GM04504 (cell line): ENCODE measurements at regions not wholly inside any gene's neighbourhood (a gene's known extent, or its start where the extent isn't known, plus 50 kb on each side); places are given as distances from the start of the nearest gene placed in this dataset.
"Not testable (repeated sequence)": the region's sequence is repeated elsewhere in the genome, so short reads cannot be mapped to it uniquely, and the experiment has no call there.

ENCODE experiments used
- DNase-seq: peaks from one replicate; pipeline ENCODE4 v3.0.0-alpha.2; 2012; ENCODE audit warnings: low read depth

DNA sequence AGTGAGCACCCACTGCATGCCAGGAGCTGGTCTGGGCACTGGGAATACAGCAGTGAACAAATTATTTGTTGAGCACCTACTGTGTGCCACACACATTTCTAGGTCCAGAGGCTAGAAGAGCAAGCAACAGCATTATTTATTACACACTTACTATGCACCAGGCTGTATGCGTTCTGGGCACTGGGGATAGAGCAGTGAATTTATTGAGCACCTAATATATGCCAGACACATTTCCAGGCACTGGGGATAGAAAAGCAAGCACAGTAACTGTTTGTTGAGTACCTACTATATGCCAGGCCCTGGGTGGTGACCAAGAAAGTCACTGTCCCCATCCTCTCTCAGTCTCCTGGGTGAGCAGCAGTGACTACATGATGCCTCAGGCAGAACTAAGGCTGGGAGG is 107.5 kb upstream of the NCOR2 start:
- no peak for DNase-seq

DNA sequence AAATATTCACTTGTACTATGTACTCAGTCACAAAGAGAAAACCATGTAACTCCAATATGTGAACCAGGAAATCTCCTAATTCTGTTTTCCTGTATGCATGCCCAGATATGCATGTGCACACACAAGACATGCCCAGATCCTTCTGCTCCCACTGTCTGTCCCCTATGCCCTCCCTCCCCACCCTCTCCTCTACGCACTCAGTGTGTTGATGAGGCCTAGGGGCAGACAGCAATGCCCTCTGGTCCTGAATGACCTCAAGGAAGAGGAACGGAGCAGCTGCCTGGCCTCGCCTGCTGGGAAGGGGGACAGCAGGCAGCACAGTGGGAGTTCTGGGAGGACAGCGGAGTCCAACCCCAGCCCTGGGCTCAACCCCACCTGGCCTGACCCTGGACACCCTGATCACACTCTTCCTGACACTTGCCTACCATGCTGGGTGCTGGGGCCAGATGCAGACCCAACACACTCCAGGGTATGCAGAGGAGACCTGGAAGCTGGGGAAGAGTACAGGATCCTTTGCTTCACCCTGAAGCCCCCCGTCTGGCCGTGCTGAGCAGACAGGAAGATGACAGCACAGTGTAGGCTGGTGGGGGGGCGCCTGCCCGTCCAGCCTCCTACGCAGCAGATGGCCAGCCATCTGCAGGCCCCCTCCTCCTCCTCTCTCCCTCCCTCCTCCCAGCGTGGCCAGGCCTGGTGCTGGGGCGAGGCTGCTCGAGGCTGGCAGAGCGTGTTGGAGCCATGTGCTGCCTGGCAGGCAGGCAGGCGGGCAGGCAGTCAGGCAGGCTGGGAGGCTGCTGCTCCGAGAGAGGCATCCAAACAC is 106.6 kb upstream of the NCOR2 start:
- no peak for DNase-seq

DNA sequence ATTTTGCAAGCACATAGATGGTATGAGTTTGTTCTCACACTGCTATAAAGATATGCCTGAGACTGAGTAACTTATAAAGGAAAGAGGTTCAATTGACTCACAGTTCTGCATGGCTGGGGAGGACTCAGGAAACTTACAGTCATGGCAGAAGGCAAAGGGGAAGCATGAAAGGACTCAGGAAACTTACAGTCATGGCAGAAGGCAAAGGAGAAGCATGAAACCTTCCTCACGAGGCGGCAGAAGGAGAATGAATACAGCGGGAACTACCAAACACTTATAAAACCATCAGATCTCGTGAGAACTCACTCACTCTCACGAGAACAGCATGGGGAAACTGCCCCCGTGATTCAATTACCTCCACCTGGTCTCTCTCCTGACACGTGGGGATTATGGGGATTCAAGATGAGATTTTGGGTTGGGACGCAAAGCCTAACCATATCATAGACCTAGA is 101.9 kb upstream of the NCOR2 start:
- DNase-seq, result not testable (repeated sequence)

DNA sequence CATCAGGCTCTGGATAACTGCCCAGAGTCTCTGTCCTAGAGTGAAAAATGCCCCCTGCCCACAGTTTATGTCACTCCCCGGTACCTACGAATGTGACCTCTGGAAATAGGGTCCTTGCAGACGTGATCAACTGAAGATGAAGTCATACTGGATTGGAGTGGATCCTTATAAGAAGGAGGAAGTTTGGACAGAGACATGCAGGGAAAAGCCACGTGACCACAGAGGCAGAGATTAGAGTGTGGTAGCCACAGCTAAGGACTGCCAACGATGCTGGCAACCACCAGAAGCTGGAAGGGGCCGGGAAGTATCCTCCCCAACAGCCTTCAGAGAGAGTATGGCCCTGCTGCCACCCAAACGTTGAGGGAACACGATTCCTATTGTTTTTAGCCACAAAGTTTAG is 101.2 kb upstream of the NCOR2 start:
- no peak for DNase-seq

DNA sequence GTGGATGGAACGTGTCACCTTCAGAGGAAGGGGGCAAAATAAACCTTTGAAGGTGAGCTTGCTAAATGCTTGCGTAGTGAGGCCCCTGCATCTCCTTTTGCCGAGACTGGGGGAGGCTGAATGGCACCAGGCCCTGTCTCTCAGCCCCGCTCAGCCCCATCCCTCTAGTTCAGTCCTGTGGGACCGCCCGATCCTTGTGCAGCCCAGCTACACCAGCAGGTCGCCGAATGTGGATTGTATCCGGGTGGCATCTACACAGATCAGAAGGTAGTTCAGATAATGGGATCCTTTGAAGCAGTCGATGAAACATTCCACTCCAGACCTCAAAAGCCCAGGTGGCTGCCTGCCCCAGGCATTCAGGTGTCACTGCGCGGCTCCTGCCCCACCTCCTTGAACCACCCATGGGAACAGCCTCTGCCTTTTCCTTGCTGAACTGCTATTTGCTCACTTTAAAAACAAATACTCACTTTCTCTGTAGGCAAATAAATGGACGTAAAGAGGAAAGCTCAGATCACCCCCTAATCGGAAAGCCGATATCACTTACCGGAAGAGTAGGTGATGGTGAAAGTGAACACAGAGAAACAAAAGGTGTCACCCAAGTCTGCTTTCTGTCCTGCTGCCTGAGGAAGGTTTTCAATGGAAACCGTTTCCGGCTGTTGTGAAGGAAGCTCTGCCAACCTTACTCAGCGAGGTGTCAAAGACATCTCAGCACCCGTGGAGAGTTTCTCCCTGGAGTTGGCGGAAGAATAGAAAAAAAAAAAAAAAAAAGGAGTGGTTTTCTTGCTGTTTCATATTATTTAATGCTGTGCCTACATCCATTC is 100.3 kb upstream of the NCOR2 start:
- no peak for DNase-seq

DNA sequence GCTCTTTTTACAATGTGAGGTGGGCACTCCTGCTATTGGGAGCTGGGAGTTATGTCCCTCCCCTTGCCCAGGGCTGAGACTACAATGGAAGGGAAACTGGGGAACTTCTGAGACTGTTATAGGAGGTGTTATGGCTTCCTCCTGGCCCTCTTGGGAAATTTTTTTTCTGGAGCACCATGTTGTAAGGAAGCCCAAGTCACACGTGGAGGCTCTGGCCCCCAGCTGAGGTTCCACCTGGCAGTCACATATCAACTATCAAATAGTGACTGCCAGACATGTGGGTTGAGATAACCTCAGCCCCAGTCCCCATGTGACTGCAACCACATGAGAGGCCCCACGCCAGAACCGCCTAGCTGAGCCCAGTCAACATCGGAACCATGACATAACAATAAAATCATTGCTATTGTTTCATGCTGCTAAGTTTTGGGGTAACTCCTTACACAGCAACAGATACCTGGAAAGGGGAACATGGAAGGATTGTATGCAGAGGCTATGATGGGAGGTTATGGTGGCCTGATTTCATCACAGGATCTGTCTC is 99.4 kb upstream of the NCOR2 start:
- DNase-seq, result no peak

DNA sequence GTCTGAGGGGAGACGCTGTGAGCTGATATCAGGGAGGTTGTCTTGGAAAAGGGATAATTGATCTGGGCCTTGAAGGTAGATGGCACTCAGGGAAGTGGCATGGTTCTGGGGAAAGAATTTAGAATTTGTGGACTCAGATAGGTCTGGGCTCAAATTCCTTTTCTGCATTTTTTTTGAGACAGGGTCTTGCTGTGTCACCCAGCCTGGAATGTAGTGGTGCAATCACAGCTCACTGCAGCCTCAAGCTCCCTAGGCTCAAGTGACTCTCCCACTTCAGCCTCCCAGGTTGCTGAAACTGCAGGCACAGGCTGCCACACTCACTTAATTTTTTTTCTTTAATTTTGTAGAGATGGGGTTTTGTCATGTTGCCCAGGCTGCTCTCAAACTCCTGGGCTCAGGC is 98.1 kb upstream of the NCOR2 start:
- no peak for DNase-seq

DNA sequence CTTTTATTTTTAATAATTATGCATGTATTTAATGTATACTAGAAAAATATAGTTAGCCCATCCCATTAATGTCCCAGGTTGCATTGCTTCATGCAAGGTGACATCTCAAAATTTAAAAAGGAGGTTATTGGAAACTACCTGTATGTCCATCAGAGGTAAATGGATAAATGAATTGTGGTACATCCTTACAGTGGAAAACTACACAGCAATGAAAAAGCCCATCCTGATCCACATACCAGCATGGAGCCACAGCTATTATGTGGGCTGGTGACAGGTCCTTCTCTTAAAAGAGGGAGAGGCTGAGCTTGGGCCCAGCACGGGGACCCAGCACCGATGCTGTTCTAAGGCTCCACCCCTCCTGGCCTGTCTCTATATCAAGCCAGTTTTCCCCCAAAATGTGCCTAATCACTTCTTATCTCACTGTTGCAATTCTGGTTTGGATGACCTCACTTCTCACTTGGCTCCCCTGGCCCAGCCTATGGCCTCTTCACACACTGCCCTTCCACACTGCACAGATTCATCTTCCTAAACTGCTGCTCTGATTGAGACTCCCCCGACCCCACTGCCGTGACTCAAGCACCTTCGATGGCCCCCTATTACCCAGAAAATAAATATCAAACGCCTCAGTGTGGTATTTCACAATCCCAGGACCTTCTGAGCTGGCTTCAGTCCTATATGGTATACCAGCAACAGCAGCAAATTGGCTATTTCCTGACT is 97.1 kb upstream of the NCOR2 start:
- DNase-seq, result no peak

DNA sequence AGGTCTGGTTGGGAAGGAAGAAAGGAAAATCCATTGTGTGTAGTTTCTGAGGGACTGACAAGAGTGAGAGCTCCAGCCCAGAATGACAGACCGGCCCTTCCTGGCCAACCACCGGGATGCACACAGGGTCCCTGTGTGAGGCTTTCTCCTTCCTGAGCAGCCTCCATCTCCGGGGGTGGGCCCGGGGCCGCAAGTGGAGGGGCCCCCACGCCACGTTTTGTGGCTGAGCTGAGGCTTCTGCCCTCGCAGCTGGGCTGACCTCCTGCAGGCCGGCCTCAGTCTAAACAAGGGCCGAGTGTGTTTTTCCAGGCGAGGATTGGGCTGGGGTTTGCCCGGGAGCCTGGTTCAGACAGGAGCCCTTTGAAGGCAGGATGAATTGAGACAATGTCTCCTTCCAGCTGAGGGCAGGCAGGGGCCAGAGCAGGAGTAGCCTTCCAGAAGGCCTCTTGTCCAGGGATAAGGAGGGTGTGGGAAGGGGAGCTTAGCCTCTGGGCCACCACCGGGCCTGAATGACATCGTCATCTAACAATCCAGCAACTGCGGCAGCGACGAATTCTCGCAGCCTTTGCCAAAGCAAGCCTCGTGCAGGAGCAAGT is 96.5 kb upstream of the NCOR2 start:
- DNase-seq, result no peak

DNA sequence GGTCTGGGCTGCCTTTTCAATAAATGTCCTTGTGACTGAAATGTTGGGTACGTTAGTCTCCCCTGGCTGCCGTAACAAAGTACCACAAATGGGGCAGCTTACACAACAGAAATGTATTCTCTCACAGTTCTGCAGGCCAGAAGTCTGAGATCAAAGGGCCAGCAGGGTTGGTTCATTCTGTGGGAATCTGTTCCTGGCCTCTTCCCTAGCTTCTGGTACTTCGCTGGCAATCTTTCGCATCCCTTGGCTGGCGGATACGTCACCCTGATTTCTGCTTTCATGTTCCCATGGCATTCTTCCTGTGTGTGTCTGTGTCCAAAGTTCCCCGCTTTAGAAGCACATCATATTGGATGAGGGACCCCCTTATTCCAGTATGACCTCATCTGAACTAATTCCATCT is 95.8 kb upstream of the NCOR2 start:
- DNase-seq, result peak; percentile 65

DNA sequence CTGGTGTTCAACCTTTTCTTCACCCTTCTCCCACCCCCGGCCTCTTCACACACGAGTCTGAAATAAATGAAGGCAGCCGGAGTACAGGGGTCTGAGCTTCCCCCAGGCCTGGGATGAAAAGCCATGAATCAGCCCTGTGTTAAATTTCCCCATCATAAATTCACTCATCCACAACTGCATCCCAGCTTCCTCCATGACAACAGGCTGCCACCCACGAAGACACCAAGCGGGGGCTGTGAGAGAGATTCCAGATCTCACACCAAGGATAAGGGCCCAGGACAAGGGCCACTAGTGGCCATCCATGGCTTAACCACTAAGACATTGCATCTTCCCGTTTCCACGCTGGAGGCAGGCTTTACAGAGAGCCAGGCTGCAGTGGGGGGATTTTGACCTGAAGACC is 93.9 kb upstream of the NCOR2 start:
- no peak for DNase-seq

DNA sequence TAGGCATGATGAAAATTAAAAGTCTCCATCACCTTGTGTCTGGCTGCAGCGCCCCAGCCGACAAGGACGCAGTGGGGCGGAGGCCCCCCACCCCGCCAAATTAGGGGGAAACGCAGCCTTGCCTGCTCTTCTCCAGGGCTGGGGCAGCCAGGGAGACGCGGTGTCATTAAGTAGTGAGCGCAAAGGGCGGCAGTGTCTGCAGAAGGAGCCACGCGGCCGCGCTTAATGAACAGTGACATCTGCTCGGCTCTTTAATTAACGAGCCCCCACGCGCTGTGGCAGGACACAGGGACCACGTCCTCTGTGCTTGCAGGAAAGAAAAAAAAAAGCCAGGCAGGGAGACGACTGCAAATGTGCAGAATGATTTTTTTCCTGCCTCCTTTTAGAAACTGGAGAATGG is 93.4 kb upstream of the NCOR2 start:
- DNase-seq, result no peak

DNA sequence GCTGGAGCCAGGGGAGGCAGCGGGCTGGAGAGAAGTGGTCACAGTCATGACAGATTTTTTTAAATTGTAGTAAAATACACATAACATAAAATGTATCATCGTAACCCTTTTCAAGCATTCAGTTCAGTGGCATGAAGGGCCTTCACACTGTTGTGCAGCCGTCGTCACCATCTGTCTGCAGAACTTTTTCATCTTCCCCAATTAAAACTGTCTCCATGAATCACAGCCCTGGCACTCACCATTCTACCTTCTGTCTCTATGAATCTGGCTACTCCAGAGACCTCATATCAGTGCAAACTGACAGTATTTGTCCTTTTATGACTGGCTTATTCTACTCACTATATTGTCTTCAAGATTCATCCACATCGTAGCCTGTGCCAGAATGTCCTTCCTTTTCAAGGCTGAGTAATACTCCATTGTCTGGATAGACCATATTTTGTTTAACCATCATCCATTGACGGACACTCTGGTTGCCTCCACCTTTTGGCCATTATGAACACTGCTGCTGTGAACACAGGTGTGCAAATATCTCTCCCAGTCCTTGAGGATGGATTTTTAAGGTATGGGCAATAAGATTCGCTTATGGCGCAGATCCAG is 91.5 kb upstream of the NCOR2 start:
- DNase-seq, result no peak

DNA sequence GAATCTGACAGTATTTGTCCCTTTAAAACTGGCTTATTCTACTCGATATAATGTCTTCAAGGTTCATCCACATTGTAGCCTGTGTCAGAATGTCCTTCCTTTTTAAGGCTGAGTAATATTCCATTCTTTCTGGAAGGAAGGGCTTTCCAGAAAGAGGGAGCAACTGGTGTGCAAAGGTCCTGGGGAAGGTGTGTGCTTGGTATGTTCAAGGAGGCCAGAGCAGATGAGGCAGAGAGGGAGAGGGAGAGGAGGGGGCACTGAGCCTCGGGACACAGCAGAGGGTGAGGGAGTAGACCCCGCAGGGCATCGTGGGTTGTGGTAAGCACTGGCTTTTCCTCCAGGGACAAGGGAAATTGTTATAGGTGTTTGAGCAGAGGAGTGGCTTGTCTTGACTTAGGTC is 90.9 kb upstream of the NCOR2 start:
- DNase-seq, result no peak

DNA sequence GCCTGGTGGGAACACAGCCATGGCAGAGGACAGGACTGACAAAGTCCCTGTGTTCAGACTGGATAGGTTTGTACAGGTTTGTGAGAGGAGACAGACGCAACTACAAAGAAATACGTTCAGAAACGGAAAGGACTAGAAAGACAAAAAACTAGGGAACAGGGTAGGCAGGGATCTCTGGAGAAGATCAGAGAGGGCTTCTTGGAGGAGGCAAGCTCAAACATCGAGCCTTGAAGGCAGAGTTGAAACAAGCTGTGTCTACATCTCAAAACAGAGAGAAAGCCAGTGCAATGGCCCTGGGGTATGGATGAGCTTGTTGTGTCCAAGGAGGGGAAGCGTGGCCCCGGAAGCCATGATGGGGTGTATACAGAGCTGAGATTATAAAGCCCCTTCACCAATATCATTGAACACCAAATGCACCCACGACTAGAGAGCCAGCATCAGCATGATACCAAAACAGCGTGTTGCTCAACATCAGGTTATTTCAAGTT is 89.6 kb upstream of the NCOR2 start:
- no peak for DNase-seq

DNA sequence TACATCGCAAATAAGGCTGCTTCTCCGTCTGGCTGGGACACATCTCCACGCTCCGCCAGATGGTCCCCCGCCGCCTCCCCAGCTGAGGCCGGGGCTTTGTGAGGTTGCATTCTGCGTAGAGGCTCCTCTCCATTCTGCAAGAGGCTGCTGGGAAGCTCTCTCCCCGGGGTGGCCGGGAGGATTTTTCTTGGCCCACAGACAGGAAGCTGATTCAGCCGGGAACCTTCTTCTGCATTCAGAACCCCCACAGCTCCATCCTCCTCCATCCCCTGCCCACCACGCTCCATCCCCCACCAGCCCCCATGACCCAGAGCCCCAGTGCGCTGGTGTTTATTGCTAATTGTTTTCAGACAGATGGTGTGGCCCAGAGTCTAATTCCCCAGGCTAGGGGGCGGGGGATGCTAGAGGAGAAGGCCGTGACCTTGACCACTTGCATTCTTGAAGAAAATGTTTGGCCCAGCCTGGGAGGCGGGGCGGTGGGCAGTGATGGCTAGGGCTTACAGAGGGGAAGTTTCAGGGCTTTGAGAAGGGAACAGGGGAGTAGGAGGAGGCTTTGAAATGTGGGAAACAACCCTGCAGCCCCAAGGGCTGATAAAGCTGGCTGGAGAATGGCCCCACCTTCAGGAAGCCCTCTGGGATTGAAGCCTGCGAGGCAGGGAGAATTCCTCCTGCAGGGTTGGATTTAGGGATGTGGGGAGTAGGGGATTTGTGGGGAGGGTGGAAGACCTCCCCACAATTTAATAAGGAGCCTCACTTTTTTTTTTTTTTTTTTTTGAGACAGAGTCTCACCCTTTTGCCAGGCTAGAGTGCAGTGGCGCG is 88.5 kb upstream of the NCOR2 start:
- DNase-seq, result peak; percentile 70

DNA sequence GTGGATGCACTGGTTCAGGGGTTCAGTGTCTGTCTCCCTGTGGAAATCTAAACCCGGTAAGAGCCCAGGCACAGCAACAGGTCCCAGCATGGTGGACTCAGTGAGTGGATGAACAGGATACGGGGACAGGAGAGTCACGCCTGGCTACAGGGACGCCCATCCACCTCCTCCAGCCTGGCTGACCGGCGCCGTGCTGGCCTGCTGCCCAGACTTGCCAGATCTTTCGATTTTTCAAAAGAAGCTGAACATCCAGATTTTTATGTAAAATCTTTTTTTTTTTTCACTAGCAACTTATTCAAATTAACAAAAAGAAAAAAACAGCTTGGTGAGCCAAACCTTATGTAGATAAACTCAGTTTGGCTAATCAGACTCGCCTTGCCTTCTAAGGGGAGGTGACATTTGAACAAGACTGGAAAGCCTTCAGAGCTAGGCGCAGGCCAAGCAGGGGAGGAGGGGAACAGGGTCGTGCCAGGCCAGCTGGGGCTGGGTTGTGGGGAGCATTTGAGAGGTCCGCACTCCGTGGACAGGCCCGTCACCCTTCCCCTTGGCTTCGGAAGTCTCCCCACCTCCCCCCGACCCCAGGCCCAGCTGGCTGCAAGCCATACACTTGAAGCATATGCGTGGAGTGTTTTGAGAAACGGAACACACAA is 87.8 kb upstream of the NCOR2 start:
- DNase-seq, result no peak

DNA sequence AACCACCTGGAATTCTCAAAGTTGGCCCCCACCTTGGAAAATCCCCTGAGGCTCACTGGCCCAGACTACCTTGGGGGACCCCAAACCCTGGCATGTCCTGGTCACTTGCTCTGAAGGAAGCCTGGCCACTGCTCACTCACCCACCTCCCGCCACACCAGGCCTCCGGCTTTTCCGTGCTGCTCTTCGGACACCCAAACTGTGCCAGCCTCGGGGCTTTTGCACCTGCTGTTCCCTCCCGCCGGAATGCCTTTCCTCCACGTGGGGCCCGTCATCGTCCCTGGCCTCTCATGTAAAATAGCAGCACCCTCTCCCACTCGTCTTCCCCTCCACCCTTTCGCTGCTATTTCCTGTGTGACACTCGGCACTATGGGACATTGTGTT is 87.2 kb upstream of the NCOR2 start:
- no peak for DNase-seq

DNA sequence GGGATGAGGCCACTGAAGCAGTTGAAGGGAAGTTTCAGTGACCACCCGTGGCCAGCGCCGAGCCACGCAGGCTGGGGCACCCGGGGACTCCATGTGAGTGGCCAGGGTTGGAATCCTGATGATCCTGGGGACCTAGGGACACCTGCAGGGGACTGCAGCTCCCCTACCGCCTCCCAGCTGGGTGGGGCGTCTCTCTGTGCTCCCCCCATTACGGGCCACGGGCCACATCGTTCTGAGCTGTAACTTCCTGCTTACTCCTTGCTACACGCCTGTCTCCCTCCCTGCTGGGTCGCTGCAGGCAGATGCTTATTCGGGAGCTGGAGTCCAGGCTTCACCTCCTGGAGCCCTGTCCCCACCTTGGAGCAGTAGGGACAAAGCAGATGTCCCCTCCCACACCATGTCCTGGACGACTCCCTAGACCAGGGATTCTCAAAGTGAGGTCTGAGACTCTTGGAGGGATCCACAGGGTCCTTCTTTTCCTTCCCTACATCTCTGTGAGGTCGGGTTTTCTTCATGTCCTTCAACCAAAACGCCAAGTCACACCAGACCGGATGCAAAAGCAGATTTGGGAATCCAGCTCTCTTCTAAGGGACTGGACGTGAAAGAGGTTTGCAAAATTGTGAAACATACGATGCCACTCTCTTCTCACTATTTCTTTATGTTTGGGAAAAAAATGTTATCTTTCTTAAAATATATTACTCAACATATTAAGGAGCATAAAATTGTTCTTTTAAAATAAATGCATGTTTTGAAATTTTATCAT is 85.9 kb upstream of the NCOR2 start:
- no peak for DNase-seq
